SK-N-SH (cell line): ENCODE measurements at regions not wholly inside any gene's neighbourhood (a gene's known extent, or its start where the extent isn't known, plus 50 kb on each side); places are given as distances from the start of the nearest gene placed in this dataset.

Source experiments
- CTCF ChIP-seq: fragments of 200-600 bp; sonication (generic); IDR thresholded peaks from 2 replicates; pipeline ENCODE4 v1.6.1; 2017; ENCODE audit warnings: antibody characterized with exemption, mild to moderate bottlenecking, moderate library complexity
- GABPA ChIP-seq: IDR thresholded peaks from 2 replicates; pipeline ENCODE4 v1.4.0; 2012; ENCODE audit warnings: low read depth, mild to moderate bottlenecking
- JUND ChIP-seq: IDR thresholded peaks from 2 replicates; pipeline ENCODE4 v1.4.0; 2012
- RCOR1 ChIP-seq: fragments of 150-350 bp; IDR thresholded peaks from 2 replicates; pipeline ENCODE4 v1.6.1; 2017; ENCODE audit warnings: antibody characterized with exemption, low read length
- SIN3A ChIP-seq: IDR thresholded peaks from 2 replicates; pipeline ENCODE4 v1.6.1; 2012; ENCODE audit warnings: low read depth, mild to moderate bottlenecking, low read length, moderate library complexity, borderline replicate concordance
- TAF1 ChIP-seq: IDR thresholded peaks from 2 replicates; pipeline ENCODE4 v1.6.1; 2012; ENCODE audit warnings: low read depth, mild to moderate bottlenecking, low read length, moderate library complexity, borderline replicate concordance

- no peak for TF ChIP-seq GABPA
- no peak for TF ChIP-seq SIN3A
- TF ChIP-seq CTCF, result no peak
- TF ChIP-seq JUND, result no peak
- TF ChIP-seq TAF1, result no peak
- TF ChIP-seq RCOR1, result no peak
These were observed 1177.4 kb downstream of the KCNT2 start for GRCh38 chr1:195430826-195431225.
